GM18858 (cell line): ENCODE measurements at regions not wholly inside any gene's neighbourhood (a gene's known extent, or its start where the extent isn't known, plus 50 kb on each side); places are given as distances from the start of the nearest gene placed in this dataset.
"Not testable (repeated sequence)": the region's sequence is repeated elsewhere in the genome, so short reads cannot be mapped to it uniquely, and the experiment has no call there.

Experiments
- ATAC-seq: cut with Tn5 transposase; IDR thresholded peaks from one replicate; pipeline ENCODE4 v1.9.1; 2021; ENCODE audit not compliant: unreplicated experiment

DNA sequence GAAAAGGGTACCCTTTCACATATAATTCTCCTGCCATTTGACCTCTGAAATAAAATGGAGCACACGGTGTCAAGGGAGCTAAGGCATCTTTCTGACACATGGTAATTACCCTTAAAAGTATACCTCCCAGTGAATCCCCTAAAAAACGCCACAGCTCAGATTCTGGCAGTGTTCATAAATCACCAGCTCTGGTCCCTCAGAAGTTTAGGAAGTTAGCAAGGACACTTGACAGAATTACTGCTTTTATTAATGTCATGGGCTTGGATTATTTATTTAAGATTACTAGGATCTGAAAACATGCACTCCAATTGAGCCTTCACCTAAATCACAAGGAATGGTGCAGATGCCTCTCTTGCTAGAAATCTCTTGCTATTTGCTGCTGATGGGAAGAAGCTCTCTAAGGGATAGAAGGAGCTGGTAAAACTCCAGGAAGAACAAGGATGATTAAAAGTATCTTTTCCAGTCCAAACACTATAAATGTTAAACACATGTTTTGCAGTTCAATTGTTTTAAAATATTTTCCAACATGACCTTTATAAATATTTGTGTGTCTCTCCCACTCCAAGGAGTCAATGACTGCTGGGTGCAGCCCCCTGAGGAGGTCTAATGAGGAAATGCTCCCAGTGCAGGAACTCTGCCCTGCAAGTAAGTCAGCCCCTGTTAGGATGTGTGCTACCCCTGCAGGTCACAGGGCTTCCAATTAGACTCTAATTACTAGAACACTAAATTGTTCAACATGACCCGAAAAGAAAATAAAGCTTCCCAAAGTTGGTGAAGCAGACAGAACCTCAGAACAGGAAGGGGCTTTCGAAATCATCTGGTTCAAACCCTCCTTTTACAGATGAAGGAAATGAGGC lies 230.3 kb downstream of the TFAP2A start:
- ATAC-seq, result no peak

DNA sequence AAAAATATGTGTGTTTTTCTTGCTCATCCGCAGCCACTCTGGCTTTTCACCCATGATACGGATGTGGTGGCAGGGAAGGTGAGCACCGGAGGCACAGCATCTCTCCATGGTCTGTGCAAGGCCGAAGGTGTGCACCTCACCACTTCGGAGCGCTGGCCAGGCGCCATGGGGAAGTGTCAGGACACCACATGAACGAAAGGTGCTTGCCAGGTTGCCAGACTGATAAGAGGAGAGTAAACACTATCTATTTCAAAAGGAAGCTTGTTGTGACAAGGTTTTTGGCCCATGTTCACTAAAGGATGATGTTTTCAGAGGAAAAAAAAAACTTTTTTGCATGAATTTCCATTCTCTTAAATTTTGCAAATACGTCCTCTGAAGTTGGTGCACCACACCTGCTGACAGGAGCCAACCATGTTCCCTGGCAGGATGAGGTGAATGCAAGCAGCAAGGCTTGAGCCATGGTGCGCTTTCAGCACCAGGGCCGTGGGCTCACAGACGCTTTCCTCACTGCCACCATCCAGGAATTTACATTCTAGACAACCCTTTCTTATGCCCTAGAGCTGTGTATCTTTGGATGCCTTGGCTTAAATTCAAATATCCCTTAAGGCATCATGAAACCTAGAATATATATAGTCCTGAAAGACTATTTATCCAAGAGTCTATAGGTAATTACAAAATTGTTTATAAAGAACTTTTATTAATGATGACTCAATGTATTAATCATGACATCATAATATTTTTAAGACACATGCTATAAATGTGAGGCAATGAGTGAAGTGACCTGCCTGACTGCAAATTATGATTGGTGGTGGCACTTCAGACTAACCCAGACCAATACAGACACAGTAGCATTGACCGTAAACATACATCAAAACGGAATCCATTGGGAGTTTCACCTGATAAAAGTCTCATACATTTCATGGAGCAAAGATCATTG lies 234.5 kb downstream of the TFAP2A start:
- ATAC-seq, result no peak

DNA sequence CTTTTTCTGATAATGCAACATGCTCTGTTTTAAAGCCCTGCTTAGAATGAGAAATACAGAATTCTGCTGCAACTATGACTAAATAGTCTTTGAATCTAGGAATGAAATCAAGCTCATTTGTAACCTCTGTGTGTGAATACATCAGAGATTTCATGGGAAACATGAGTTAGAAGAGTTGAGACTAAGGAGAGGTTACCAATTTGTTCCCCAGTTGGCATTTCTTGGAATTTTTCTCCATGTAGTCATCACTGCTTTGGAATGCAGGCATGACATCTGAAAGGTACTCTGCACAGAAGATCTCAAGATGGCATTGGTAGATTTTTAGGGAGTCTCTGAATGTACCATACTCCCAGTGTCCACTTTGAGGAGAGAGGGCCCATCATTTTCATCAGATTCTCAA lies 237.2 kb downstream of the TFAP2A start:
- no peak for ATAC-seq

DNA sequence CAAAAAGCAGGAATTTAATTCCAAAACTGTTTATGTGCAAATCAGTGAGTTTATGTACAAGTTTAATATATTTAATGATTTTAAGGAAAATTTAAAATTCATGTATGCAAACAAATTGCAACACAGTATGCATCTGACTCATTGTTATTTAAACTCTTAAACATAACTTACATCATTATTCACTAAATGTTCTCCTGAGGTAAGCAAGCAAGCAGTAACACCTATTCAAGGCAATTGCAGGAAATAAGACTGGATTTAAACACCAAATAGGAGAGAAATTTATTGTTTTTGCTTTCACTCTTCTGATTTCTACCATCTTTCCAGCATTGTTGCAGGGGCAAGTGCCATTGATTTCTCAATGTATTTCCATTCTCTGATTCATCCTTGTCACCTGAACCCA lies 239.5 kb downstream of the TFAP2A start:
- no peak for ATAC-seq

DNA sequence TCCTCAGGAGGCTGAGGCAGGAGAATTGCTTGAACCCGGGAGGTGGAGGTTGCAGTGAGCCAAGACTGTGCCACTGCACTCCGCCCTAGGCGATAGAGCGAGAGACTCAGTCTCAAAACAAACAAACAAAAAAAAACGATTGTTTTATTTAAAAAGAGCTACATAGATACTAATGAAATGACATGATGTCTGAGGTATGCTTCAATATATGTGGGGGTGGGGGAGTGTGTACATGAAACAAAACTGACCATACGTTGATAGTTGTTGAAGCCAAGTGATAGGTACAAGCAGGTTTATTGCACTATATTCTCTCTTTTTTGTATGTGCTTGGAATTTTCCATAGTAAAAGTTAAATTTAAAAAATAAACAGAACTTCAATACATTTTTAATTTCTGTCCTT lies 240.1 kb downstream of the TFAP2A start:
- ATAC-seq, result no peak

DNA sequence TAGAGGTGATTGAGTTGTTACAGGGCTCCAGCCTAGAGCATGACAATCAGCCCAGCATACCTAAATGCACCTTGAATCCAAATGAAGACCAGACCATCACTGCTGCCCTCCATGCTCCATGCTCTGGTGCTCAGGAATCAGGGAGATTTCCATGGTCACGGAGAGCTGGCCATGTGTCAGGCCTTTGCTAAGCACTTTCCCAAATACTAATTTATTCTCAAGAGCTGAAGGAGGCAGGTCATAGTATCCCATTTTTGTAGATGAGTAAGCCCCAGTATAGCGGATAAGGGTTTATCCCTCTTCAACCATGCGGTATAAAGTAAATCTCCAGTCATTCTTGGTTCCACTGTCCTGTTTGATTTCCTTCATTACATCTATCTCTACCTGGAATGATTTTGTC lies 240.8 kb downstream of the TFAP2A start:
- no peak for ATAC-seq

DNA sequence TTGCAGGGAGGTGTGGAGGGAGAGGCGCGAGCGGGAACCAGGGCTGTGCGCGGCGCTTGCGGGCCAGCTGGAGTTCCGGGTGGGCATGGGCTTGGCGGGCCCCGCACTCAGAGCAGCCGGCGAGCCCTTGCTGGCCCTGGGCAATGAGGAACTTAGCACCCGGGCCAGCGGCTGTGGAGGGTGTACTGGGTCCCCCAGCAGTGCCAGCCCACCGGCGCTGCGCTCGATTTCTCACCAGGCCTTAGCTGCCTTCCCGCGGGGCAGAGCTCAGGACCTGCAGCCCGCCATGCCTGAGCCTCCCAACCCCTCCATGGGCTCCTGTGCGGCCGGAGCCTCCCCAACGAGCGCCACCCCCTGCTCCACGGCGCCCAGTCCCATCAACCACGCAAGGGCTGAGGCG lies 243.2 kb downstream of the TFAP2A start:
- not testable (repeated sequence) for ATAC-seq

DNA sequence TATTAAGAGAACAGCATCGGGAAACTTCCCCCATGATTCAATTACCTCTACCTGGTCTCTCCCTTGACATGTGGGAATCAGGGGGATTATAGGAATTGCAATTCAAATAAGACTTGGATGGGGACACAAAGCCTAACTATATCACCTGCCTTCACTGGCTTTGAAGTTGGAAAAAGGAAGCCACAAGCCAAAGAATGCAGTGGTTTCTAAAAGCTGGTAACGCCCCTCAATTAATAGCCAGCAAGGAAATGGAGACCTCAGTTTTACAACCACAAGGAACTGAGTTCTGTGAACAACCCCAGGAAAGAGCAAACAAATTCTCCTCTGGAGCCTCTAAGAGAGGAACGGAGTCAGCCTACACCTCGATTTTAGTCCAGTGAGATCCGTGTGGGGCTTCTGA lies 244.1 kb downstream of the TFAP2A start:
- no peak for ATAC-seq

DNA sequence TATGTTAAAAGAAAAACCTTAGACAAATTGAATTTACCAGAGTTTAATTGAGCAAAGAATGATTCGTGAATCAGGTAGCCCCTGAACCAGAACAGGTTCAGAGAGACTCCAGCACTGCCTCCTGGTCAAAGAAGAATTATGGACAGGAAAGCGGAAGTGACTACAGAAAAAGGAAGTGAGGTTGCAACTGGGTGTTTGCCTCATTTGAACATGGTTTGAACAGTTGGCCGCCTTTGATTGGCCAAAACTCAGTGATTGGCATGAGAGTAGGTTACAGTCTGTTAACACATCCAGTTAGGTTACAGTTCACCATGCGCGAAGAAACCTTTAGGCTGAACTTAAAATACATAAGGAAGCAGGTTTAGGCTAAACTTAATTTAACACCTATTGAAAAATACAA lies 248.8 kb downstream of the TFAP2A start:
- no peak for ATAC-seq

DNA sequence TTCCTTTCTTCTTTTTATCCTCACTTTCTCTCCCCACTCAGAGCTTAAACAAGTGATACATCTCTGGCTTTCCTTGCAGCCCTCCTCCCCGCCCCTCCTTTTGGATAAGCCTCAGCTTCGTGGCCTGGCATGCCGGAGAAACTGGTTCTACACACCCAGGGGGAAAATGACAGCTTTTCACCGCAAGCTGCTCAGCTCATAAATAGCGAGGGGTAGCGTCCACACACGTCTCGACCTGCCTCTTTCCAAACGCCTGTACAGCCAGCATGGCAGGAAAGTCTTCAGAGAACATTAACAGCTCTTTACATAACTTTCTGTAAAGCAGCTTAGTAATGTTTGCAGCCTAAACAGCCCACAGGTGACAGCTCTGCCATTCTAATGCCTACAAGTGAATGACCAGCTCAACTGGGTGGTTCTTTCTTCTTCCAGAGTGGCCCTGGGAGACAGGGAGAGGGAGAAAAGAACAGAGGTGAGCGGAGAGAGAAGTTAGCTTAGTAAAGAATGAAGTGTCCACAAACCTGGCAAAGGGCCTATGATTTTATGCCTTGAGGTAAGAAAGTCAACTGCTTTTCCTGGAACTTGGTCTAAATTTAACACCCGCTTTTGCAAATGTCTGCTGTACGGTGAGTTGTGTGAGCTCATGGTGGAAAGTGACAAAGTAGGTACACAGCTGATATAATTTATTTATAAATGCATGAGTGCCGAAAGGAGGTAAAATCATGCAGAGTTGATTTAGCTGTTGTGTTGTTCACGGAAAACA lies 251.5 kb downstream of the TFAP2A start:
- no peak for ATAC-seq

DNA sequence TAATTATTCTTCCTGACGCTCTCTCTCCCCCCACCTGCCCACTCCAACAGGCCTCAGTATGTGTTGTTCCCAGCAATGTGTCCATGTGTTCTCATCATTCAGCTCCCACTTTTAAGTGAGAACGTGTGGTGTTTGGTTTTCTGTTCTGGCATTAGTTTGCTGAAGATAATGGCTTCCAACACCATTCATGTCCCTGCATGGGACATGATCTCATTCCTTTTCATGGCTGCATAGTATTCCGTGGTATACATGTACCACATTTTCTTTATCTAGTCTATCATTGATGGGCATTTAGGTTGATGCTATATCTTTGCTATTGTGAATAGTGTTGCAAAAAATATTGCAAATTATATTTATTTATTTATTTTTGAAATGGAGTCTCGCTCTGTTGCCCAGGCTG lies 258.0 kb downstream of the TFAP2A start:
- ATAC-seq, result no peak

DNA sequence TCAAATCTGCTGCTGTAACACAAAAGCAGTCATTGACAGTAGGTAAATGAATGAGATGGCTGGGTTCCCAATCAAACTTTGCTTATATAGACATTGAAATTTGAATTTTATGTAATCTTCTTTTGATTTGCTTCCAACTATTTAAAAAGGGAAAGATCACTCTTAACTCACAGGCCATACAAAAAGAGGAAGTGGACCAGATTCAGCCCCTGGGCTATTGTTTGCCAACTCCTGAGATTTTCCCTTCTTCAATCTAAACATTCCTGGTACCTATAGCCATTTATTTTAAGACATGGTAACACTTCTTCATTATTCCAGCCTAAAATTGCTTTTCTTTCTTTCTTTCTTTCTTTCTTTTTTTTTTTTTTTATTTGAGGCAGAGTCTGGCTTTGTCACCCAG lies 260.6 kb downstream of the TFAP2A start:
- no peak for ATAC-seq

DNA sequence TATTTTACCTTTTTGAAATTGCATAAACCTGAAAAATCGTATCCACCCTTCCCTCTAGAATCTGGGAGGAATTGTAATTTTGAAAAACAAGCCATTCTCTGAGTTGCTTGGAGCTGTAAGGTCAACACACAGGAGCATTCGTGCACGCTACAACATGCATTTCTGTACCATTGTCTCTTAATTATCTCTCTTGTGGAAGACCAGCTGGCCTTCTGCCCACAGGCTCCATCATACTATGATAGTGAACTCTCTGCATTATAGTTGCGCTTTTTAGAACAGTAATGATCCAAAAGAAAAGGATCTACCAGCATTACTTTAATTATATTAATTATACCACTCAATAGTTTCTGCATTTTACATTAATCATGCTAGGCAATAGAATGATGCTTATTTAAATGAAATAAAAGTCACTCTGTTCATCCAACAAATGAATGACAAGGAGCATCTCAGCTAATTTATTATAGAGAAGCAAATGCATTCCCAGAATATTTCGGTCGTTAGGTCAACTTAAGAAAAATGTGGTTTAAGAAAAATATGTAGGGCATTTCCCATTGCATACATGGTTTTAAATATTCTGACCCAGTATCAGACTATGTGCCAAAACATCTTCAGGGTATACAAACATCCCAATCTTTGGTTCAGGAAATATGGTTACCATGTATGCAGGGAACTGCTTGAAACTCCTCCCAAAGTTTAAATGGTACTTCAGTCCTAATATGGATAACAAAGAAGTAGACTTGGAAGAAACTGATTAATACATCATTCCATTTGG lies 263.5 kb downstream of the TFAP2A start:
- ATAC-seq, result no peak

DNA sequence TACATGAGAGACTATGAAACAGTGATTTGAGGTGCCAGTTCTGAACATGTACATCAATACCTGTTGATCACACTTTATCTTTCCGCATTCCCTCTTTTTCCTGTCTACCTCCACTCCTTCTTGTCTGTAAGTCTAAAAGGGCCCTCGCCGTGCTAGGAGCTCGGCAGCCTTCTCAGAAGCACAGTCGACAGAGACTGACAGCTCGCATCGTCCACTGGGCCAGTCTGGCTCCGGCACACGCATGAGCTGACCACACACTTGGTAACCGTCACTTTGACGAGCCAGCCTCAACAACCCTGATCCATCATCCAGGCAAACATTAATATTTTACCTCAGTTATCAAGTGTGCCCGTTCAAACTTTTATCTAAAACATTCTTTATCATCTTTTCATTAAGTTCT lies 265.3 kb downstream of the TFAP2A start:
- no peak for ATAC-seq

DNA sequence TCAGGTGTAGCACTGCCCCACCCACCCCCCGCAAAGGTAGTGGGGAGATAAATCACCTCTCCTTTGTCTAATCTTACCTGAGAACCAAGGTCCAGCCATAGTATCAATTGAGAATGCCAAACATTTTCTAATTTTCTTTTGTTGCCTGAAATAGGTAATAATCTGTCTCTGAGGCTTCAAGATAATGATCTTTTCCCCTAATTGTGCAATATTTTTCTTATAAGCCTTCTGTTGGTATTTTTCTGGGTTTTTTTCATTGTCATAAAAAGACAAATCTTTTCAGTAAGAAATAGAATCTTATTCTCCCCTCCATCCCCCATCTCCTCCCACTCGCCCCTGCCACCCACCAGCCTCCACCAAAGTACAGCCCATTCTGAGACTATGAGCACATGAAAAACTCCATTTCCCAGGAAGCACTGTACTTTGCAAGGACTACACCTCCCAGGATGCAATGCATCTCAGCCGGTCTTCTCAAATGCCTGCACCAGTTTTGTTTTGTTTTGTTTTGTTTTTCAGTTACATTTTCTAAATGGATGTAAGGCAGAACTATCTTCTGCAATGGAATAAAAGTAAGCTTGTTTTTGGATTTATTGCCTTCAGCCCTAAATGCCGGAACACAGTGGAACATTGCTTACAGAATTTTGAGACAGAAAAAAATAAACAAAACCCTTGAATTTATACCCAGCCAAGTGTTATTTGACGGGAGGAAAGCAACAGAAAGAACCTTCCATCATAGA lies 268.0 kb downstream of the TFAP2A start:
- peak; percentile 100 for ATAC-seq

DNA sequence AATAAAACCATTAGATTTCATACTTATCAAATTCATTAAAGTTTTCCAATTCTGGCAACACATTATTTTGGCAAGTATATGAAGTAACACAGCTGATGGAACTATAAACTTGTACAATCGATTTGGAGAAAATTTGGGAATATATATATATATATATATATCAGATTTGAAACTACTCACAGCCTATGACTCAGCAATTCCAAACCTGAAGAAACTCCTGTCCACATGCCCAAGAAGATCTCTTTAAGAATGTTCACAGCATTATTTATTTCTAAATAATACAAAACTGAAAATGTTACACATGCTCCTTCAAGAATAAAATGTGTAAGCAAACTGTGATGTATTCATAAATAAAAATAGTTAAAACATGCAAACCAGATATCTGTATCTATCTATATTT lies 270.1 kb downstream of the TFAP2A start:
- ATAC-seq, result no peak

DNA sequence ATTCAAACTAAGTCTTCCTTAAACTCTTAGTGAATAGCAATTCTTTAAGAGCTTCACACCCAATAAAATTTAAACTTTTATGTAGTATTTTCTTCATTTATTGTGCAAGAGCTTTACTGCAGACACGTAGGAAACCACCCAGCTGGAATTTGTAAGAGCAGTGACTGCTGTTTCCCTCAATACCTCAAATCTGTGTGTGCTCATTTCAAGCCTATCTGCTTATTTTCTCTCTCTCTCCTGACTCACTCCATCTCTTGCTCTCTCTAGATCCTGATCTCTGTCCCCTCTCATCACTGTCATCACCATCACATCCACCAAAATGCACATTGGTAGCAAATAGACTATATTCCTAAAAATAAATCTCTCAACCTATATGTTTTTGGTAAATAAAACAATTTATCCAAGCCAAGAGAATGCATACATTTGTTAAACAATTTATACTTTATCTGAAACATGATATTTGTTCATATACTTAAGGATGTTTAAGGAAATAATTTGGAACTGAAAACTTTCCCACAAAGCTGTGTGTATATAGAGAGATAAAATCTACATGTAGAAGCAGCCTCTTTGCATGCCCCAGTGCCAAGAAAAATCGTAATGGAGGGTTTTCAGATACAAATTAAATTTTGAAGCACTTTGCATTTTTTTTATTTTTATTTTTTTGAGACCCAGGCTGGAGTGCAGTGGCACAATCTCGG lies 273.0 kb downstream of the TFAP2A start:
- no peak for ATAC-seq

DNA sequence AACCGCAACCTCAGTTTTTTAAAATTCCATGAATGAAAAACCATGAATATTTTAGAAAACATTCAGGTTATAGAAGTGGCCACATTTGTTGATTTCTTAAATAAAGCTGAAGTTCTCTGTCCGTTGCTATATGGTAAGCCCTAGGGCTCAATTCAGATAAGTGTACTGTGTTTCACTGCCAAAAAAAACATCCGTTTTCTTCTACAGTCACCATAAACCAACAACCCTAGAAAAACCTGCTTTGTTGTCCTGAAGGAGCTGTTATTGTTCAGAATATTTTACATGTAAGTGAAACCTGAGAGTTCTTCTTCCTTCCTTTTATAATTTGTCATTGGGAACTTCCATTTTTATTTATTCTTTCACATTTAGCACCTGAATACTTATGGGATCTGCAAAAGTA lies 274.1 kb downstream of the TFAP2A start:
- ATAC-seq, result no peak

DNA sequence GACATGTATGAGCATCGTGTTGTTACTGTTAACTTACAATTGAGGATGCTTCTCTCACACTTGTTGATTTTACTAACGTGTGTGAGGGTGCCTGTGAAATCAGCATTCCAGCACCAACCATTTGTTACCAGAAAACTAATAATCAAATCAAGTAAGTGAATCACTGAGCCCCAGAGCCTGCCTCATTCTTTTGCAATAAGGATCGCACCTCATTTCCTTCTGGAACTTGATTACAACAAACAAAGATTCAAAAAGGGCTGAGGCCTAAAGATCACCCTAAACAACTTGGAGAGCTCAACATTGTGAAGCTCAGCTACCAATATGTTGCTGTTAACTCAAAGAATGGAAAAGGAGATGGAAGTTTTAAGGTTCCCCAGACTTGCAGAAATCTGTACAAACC lies 274.7 kb downstream of the TFAP2A start:
- no peak for ATAC-seq
